Liver (tissue), 3 donors: ENCODE measurements at regions not wholly inside any gene's neighbourhood (a gene's known extent, or its start where the extent isn't known, plus 50 kb on each side); places are given as distances from the start of the nearest gene placed in this dataset.
"Not testable (repeated sequence)": the region's sequence is repeated elsewhere in the genome, so short reads cannot be mapped to it uniquely, and the experiment has no call there.

Experiments used
- ATF3 ChIP-seq: IDR thresholded peaks from 2 replicates; pipeline ENCODE4 v1.6.1; 2016; ENCODE audit warnings: antibody characterized with exemption
- CTCF ChIP-seq: fragments of 150-350 bp; IDR thresholded peaks from 2 replicates; pipeline ENCODE4 v1.5.1; 2017; ENCODE audit warnings: improper control_type of control experiment, low read depth, low read length; ENCODE audit not compliant: missing input control
- GABPA ChIP-seq, 2 donors: IDR thresholded peaks in 1 of 2; conservative IDR thresholded peaks in 1 of 2; 2 replicates each; pipeline ENCODE4 v1.6.1; 2016; ENCODE audit warnings: antibody characterized with exemption in 2 of 2, mild to moderate bottlenecking in 1 of 2, moderate library complexity in 1 of 2
- JUND ChIP-seq, 2 donors: IDR thresholded peaks; 2 replicates each; pipeline ENCODE4 v1.6.1; 2016; ENCODE audit warnings: antibody characterized with exemption in 2 of 2
- RAD21 ChIP-seq, 2 donors: IDR thresholded peaks; 2 replicates each; pipeline ENCODE4 v1.6.1; 2016; ENCODE audit warnings: antibody characterized with exemption in 2 of 2, mild to moderate bottlenecking in 2 of 2
- REST ChIP-seq: IDR thresholded peaks from 2 replicates; pipeline ENCODE4 v1.6.1; 2016; ENCODE audit warnings: antibody characterized with exemption, mild to moderate bottlenecking
- SP1 ChIP-seq: IDR thresholded peaks from 2 replicates; pipeline ENCODE4 v1.6.1; 2018; ENCODE audit warnings: antibody characterized with exemption, mild to moderate bottlenecking
- TAF1 ChIP-seq: conservative IDR thresholded peaks from 2 replicates; pipeline ENCODE4 v1.6.1; 2016; ENCODE audit warnings: antibody characterized with exemption, mild to moderate bottlenecking
- YY1 ChIP-seq: IDR thresholded peaks from 2 replicates; pipeline ENCODE4 v1.6.1; 2016; ENCODE audit warnings: antibody characterized with exemption, mild to moderate bottlenecking
- donor health status: healthy.
- donor health status: healthy.

GRCh38 chr9:65421486-65421885 is 136.5 kb upstream of the FOXD4L5 start:
- TF ChIP-seq CTCF; RAD21 (IDR thresholded peaks at IDR 0.05); GABPA (IDR thresholded peaks at IDR 0.05 in 1 of 2, conservative IDR thresholded peaks at IDR 0.05 in 1 of 2); YY1; TAF1; SP1; REST; ATF3; JUND (IDR thresholded peaks at IDR 0.05): not testable (repeated sequence)
